HepG2 (cell line): ENCODE measurements at regions not wholly inside any gene's neighbourhood (a gene's known extent, or its start where the extent isn't known, plus 50 kb on each side); places are given as distances from the start of the nearest gene placed in this dataset.

Source experiments
- ATAC-seq: fragments of 200-7000 bp; cut with Tn5 transposase; 3 replicates; pipeline ENCODE4 v1.9.1; 2020; ENCODE audit warnings: mild to moderate bottlenecking, moderate library complexity
- BruUV-seq: library from RNA; stranded (reverse); fragments of 400-500 nt; replicated peaks from 2 replicates; lab custom pipeline; 2021; lab: Mats Ljungman, UMichigan
- CTCF ChIA-PET: fragments of 300-600 bp; formaldehyde crosslinking; extraction: SDS; loops from one replicate; lab custom pipeline; 2021; ENCODE audit warnings: low total read pairs, inconsistent platforms, low intra/inter-chr PET ratio; lab: Yijun Ruan, JAX
- POLR2A ChIA-PET: fragments of 350-600 bp; sonication (Branson Sonifier 250); formaldehyde crosslinking; loops from one replicate; lab custom pipeline; 2020; ENCODE audit warnings: antibody characterized with exemption, inconsistent platforms; lab: Yijun Ruan, JAX
- DNase-seq: peaks from one replicate; pipeline ENCODE4 v3.0.0-alpha.2; 2015; ENCODE audit warnings: low spot score
- FAIRE-seq: peaks from 3 replicates; lab custom pipeline; 2011; peaks lifted over from hg19 to GRCh38; lab: Jason Lieb, UNC
- H2AFZ ChIP-seq: one replicate; pipeline ENCODE4 v1.6.1; 2011; ENCODE audit warnings: low read length, inconsistent platforms
- H3K27ac ChIP-seq: fragments of 300-600 bp; 3 replicates; pipeline ENCODE4 v1.8.0; 2011; ENCODE audit warnings: mixed run types, mild to moderate bottlenecking, mixed read lengths, low read length, inconsistent platforms; ENCODE audit not compliant: insufficient read depth; ENCODE audit errors: extremely low read length
- H3K27me3 ChIP-seq, 2 experiments: fragments of 200-600 bp in 1 of 2; 2 replicates in 1 of 2; 3 replicates in 1 of 2; pipeline versions ENCODE4 v1.6.0 to v1.8.0; 2011; ENCODE audit warnings: low read length in 2 of 2, mild to moderate bottlenecking in 2 of 2, moderate library complexity in 2 of 2, inconsistent platforms in 1 of 2; ENCODE audit not compliant: insufficient read depth in 2 of 2, control insufficient read depth in 1 of 2
- H3K36me3 ChIP-seq, 2 experiments: fragments of 200-600 bp in 1 of 2; replicated peaks in 1 of 2; 2 replicates in 1 of 2; 3 replicates in 1 of 2; pipeline versions ENCODE4 v1.5.1 to v1.8.0; 2011; ENCODE audit warnings: low read length in 2 of 2, inconsistent platforms in 1 of 2; ENCODE audit not compliant: insufficient read depth in 2 of 2, control insufficient read depth in 1 of 2
- H3K4me1 ChIP-seq: 2 replicates; pipeline ENCODE4 v1.5.1; 2012; ENCODE audit warnings: low read length, inconsistent platforms; ENCODE audit not compliant: insufficient read depth
- H3K4me2 ChIP-seq: 2 replicates; pipeline ENCODE4 v1.6.0; 2011; ENCODE audit warnings: low read depth, low read length, inconsistent platforms
- H3K4me3 ChIP-seq, 3 experiments: fragments of 200-600 bp in 1 of 3; sonication (generic), shearing (Covaris generic) in 1 of 3; replicated peaks in 1 of 3; 2 replicates each; pipeline ENCODE4 v1.5.1; 2011 to 2016; ENCODE audit warnings: low read length in 3 of 3, inconsistent platforms in 2 of 3, low read depth in 2 of 3, mild to moderate bottlenecking in 2 of 3, control low read depth in 1 of 3, mixed read lengths in 1 of 3; ENCODE audit not compliant: insufficient read depth in 1 of 3
- H3K79me2 ChIP-seq: one replicate; pipeline ENCODE4 v1.6.1; 2011; ENCODE audit warnings: low read length, inconsistent platforms; ENCODE audit not compliant: insufficient read depth
- H3K9ac ChIP-seq: 2 replicates; pipeline ENCODE4 v1.6.0; 2011; ENCODE audit warnings: mild to moderate bottlenecking, low read depth, low read length, inconsistent platforms; ENCODE audit not compliant: insufficient read depth
- H3K9me3 ChIP-seq: 2 replicates; pipeline ENCODE4 v1.5.1; 2012; ENCODE audit warnings: mild to moderate bottlenecking, low read length
- H4K20me1 ChIP-seq: 2 replicates; pipeline ENCODE4 v1.6.0; 2011; ENCODE audit warnings: inconsistent platforms, mild to moderate bottlenecking, low read length, moderate library complexity; ENCODE audit not compliant: insufficient read depth
- ASH2L ChIP-seq: fragments of 300-600, 200-600 bp; sonication (generic); IDR thresholded peaks from 2 replicates; pipeline ENCODE4 v1.7.0; 2017; ENCODE audit warnings: low read depth, mild to moderate bottlenecking, moderate library complexity, mixed read lengths, low read length; ENCODE audit not compliant: insufficient read length
- DNMT3B ChIP-seq: conservative IDR thresholded peaks from 2 replicates; pipeline ENCODE4 v1.6.1; 2016; ENCODE audit warnings: missing biosample characterization, control low read depth
- GATA4 ChIP-seq: sonication (generic); IDR thresholded peaks from 2 replicates; pipeline ENCODE4 v1.6.1; 2016; ENCODE audit warnings: antibody characterized with exemption, low read depth, borderline replicate concordance
- PCBP1 ChIP-seq: fragments of 200-400 bp; formaldehyde crosslinking; IDR thresholded peaks from 2 replicates; pipeline ENCODE4 v1.6.1; 2017; ENCODE audit warnings: mild to moderate bottlenecking, low read depth, low read length, borderline replicate concordance
- PHB2 ChIP-seq: fragments of 450-650 bp; IDR thresholded peaks from 2 replicates; pipeline ENCODE4 v1.6.1; 2018; ENCODE audit not compliant: partially characterized antibody
- SP5 ChIP-seq: IDR thresholded peaks from 2 replicates; pipeline ENCODE4 v1.6.1; 2016; ENCODE audit warnings: low read depth, borderline replicate concordance
- TCF7L2 ChIP-seq: IDR thresholded peaks from 2 replicates; pipeline ENCODE4 v1.6.1; 2011; ENCODE audit warnings: mild to moderate bottlenecking, low read depth, low read length, moderate library complexity
- ZFP90 ChIP-seq: sonication (generic); formaldehyde crosslinking; IDR thresholded peaks from 2 replicates; pipeline ENCODE4 v1.8.0; 2022; ENCODE audit warnings: missing genetic modification reagents, mild to moderate bottlenecking, inconsistent platforms, borderline replicate concordance
- ZKSCAN8 ChIP-seq: IDR thresholded peaks from 2 replicates; pipeline ENCODE4 v1.6.1; 2016; ENCODE audit warnings: borderline replicate concordance, missing genetic modification reagents, missing compliant biosample characterization
- ZNF703 ChIP-seq: sonication (generic); formaldehyde crosslinking; IDR thresholded peaks from 2 replicates; pipeline ENCODE4 v1.5.1; 2020; ENCODE audit warnings: missing genetic modification reagents, mild to moderate bottlenecking, moderate library complexity, borderline replicate concordance
- ZNF713 ChIP-seq: sonication (generic); formaldehyde crosslinking; IDR thresholded peaks from 2 replicates; pipeline ENCODE4 v1.4.0; 2020; ENCODE audit warnings: mild to moderate bottlenecking, missing genetic modification reagents
- ZNF816 ChIP-seq: sonication (generic); formaldehyde crosslinking; IDR thresholded peaks from 2 replicates; pipeline ENCODE4 v1.8.0; 2022; ENCODE audit warnings: missing genetic modification reagents, mild to moderate bottlenecking, borderline replicate concordance
- WGBS: methylation state at CpG from one replicate; pipeline ENCODE4 v1.1.6; 2017; ENCODE audit warnings: low lambda C conversion rate; 5-methylcytosine and 5-hydroxymethylcytosine counted together
- in situ Hi-C: cut with HindIII; loops from 2 replicates; pipeline ENCODE4 v1.10.0; 2017; ENCODE audit warnings: low pct_unique_long_range_greater_than_20kb; ENCODE audit not compliant: extremely low pct_ligation_motif_present
- intact Hi-C: fragments of 100-400 bp; cut with micrococcal nuclease; formaldehyde crosslinking; loops from one replicate; pipeline ENCODE4 v1.10.0; 2022; ENCODE audit not compliant: unreplicated experiment
- TF ChIP-seq, protein P1 (sequence below): sonication (generic); formaldehyde crosslinking; IDR thresholded peaks from 2 replicates; pipeline ENCODE4 v1.5.0; 2020; ENCODE audit warnings: mild to moderate bottlenecking, low read depth, missing genetic modification reagents, borderline replicate concordance
- TF ChIP-seq, protein P2 (sequence below): sonication (generic); formaldehyde crosslinking; IDR thresholded peaks from 2 replicates; pipeline ENCODE4 v1.4.0; 2020; ENCODE audit warnings: missing genetic modification reagents, mild to moderate bottlenecking, borderline replicate concordance
- TF ChIP-seq, protein P3 (sequence below): IDR thresholded peaks from 2 replicates; pipeline ENCODE4 v1.6.1; 2012; ENCODE audit warnings: inconsistent platforms
- TF ChIP-seq, protein P4 (sequence below), 2 experiments: sonication (generic) in 1 of 2; formaldehyde crosslinking in 1 of 2; IDR thresholded peaks; 2 replicates each; pipeline versions ENCODE4 v1.4.0 to v1.6.1; 2018 to 2020; ENCODE audit warnings: missing genetic modification reagents in 2 of 2, borderline replicate concordance in 1 of 2, low read depth in 1 of 2, mild to moderate bottlenecking in 1 of 2, missing biosample characterization in 1 of 2

DNA sequence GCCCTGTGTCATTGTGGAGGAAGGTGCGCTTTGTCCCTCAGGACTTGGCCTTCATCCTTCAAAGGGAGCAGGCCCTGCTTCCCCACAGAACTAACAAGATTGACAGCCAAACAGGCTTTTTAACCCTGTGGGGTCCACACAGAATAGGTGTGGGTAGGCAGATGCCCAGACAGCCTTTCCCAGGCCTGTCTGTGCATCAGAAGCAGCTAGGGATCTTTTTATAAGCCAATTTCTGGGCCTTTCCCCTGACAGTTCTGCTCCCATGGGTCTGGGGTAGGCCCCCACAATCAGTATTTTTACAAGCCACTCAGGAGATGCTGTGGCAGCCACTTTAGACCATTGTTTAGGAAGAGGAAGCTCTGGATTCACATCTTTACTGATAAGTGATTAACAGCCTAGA lies 69.2 kb downstream of the MRPL46 start:
- in situ Hi-C loops (no loop called here), intact Hi-C loops (loop anchor here (10.0 kb wide), 1 partner anchor 47 kb away; no protein-coding TSS in a partner anchor)
- Histone ChIP-seq H3K27me3 (peaks cover 0 to 14% of the 10 kb centered on the region in 2 experiments; a peak in 3 of 5 replicates), H4K20me1 (no peaks in the 10 kb centered on the region), H3K27ac (no peak overlapping the region), H3K4me3 (no peak overlapping the region), H3K4me1 (peaks cover 21% of the 10 kb centered on the region), H3K79me2 (no peaks in the 10 kb centered on the region), H3K9ac (no peak overlapping the region), H3K9me3 (no peaks in the 10 kb centered on the region), H3K4me2 (no peak overlapping the region), H3K36me3 (no peaks in the 10 kb centered on the region), H2AFZ (no peak overlapping the region)
- no peak for FAIRE-seq
- no CpG with 5 or more reads among the region's 1 CpG for WGBS
- BruUV-seq: no TSS peak
- TF ChIP-seq ZFP90 (CRISPR knock-in tag) (no peak), ZNF816 (CRISPR knock-in tag) (no peak), ZNF713 (no peak), GATA4 (no peak), ZNF703 (no peak), PCBP1 (no peak), PHB2 (no peak), DNMT3B (CRISPR knock-in tag) (no peak), ZKSCAN8 (no peak), TCF7L2 (no peak), ASH2L (no peak), SP5 (CRISPR knock-in tag) (no peak)
- TF ChIP-seq, protein P1, sequence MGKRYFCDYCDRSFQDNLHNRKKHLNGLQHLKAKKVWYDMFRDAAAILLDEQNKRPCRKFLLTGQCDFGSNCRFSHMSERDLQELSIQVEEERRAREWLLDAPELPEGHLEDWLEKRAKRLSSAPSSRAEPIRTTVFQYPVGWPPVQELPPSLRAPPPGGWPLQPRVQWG (CRISPR knock-in tag): no peak
- TF ChIP-seq, protein P2, sequence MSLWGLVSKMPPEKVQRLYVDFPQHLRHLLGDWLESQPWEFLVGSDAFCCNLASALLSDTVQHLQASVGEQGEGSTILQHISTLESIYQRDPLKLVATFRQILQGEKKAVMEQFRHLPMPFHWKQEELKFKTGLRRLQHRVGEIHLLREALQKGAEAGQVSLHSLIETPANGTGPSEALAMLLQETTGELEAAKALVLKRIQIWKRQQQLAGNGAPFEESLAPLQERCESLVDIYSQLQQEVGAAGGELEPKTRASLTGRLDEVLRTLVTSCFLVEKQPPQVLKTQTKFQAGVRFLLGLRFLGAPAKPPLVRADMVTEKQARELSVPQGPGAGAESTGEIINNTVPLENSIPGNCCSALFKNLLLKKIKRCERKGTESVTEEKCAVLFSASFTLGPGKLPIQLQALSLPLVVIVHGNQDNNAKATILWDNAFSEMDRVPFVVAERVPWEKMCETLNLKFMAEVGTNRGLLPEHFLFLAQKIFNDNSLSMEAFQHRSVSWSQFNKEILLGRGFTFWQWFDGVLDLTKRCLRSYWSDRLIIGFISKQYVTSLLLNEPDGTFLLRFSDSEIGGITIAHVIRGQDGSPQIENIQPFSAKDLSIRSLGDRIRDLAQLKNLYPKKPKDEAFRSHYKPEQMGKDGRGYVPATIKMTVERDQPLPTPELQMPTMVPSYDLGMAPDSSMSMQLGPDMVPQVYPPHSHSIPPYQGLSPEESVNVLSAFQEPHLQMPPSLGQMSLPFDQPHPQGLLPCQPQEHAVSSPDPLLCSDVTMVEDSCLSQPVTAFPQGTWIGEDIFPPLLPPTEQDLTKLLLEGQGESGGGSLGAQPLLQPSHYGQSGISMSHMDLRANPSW (CRISPR knock-in tag): no peak
- TF ChIP-seq, protein P3, sequence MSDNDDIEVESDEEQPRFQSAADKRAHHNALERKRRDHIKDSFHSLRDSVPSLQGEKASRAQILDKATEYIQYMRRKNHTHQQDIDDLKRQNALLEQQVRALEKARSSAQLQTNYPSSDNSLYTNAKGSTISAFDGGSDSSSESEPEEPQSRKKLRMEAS: no peak
- TF ChIP-seq, protein P4, sequence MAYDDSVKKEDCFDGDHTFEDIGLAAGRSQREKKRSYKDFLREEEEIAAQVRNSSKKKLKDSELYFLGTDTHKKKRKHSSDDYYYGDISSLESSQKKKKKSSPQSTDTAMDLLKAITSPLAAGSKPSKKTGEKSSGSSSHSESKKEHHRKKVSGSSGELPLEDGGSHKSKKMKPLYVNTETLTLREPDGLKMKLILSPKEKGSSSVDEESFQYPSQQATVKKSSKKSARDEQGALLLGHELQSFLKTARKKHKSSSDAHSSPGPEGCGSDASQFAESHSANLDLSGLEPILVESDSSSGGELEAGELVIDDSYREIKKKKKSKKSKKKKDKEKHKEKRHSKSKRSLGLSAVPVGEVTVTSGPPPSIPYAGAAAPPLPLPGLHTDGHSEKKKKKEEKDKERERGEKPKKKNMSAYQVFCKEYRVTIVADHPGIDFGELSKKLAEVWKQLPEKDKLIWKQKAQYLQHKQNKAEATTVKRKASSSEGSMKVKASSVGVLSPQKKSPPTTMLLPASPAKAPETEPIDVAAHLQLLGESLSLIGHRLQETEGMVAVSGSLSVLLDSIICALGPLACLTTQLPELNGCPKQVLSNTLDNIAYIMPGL (CRISPR knock-in tag; IDR thresholded peaks at IDR 0.05; ENCODE audit: borderline replicate concordance in 1 of 2, low read depth in 1 of 2): no peak
- ATAC-seq: no peak
- ChIA-PET CTCF (no interaction called here), POLR2A (no interaction called here)
- no peak for DNase-seq
